ENCODE measurements at regions not wholly inside any gene's neighbourhood (a gene's known extent, or its start where the extent isn't known, plus 50 kb on each side); places are given as distances from the start of the nearest gene placed in this dataset.
A peak's percentile ranks its signal among the peaks of the same experiment; 100 is the strongest.

DNA sequence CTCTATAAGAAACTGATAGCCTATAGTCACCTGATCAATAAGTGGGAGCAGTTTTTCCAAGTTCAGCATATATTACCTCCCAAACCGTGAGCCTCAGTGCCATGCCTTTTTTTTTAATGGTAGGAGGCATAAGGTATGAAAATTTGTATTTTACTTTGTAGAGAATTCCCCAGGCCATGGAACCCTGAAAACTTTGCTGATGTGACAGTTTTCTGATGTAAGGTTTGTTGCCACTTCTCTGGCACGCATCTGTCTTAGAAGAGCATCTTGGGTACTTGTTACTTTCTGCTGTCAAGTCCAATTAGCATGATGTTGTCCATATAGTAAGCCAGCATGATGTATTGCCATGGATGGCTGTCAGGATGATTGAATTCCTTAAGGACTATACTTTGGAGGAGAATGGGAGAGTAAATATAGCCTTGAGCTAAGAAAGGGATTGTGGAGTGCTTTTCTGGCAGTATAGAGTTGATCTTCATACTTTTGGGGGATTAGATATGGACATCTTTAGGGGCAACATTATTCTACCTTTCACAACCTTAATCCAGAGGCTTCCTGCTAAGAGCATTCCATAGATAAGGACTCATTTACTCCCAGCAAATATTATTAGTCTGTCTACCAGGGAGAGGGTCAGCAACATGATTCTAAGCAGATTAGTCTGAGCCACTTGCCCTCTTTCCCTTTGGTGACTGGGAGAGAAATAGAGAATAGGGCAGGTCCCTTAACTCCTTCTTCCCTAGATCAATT lies 389.6 kb downstream of the YTHDC2 start:
- no peak for DNase-seq (ENCODE audit: low spot score)

DNA sequence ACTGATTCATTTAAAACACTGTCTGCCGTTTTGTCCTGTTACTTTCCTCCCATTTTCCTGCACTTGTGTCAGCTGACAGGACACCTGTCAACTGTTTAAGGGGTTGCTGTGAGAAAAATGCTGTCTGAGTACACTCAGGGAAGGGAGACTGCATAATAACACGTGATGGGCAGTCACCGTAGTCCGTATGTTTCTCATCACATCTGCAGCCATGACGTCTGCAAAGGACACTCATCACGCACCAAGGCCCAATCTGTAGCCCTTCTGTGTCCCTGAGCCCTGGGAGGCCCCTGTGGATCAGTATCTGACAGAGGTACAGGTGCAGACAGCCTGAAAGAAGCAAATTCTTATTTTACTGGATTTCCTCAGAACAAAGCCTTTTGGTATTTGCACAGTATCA lies 396.3 kb downstream of the YTHDC2 start:
- no peak for DNase-seq (ENCODE audit: low spot score)

DNA sequence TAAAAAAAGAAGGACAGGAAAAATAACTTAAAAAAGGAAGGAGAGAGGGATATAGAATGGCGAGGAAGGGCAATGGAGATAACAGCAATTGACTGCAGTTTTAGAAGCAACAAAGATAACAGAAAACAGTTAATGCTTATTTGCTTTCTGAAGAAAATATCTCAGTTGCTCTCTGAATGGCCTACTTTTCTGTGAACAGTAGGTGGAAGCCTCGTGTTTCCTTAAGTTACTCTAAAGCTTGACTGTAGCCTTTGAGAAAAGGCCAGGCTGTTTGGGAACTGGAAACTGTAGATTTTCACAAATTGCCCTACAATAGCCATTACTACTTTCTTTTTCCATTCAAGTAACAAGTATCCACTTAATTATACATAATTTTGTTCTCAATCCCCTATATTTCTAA lies 404.5 kb downstream of the YTHDC2 start:
- DNase-seq (ENCODE audit: low spot score): no peak

DNA sequence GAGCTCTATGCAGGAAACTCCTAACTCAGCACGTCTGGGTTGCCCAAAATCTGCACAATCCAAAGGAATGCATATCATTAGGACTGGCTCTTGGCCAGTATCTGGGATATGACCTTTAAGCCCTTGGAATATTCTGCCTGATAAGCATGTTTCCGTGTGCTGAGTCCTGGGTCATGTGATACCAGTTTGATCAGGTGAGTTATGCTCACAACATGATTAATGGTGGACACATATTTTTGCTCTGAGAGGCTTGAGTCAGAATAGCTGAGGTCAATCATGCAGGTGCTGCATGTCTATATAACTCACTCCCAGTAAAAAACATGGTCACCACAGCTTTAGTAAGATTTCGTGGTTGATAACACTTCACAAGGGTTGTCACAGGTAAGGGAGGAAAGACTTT lies 408.8 kb downstream of the YTHDC2 start:
- DNase-seq (ENCODE audit: low spot score): no peak

DNA sequence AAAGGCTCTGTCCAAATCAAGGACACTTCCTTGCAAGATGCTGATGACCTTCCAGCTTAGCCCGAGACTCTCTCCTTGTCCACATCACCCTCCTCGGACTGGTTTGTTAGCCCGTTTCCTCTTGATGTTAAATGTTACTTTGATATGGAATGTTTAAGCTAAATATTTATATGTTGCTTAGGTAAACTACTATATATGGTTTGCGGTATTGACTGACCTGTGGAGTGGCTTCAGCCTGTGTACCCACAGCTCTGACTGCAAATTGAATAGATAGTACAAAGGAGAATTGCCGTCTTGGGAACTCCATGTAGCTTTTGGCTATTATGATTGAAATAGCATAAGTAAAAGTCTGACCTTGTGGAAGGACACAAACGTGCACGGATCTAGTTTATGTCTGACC lies 422.0 kb downstream of the YTHDC2 start:
- no peak for DNase-seq (ENCODE audit: low spot score)

DNA sequence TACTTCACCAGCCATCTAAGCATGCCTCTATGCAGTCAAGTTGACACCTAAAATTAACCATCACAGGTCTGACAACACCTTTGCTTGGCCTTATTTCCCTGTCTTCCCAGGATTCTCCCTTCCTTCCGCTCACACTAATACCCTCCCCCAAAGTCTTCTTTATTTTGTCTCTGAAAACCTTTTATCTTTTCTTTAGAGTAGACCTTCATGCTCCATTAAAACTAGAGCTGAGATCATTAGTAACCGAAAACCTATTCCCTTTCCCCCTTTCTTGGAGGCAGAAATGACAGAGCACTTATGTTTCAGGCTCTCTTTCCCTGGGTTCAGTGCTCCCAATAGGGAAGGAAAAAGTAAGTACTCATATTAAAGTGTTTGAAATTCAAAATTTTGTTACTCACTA lies 423.8 kb downstream of the YTHDC2 start:
- no peak for DNase-seq (ENCODE audit: low spot score)

DNA sequence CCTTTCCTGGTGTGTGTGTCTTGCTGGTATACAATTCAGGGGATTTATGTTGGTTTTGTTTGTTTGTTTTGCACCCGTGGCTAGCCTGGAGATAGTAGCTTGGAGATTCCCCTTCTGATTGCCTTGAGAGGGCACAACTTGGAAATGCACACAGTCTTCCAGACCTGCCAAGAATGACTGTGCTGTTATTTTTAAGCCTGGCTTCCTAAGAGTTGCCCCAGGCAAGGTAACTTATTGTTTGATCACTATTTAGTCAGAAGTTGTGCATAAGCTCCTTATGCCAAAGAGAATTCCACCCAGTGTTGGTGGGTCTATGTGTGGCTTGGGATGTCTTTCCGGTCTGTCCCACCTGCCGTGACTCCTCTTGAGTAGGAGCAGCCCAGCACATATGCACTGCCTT lies 421.9 kb upstream of the KCNN2 start:
- DNase-seq (ENCODE audit: low spot score): no peak

DNA sequence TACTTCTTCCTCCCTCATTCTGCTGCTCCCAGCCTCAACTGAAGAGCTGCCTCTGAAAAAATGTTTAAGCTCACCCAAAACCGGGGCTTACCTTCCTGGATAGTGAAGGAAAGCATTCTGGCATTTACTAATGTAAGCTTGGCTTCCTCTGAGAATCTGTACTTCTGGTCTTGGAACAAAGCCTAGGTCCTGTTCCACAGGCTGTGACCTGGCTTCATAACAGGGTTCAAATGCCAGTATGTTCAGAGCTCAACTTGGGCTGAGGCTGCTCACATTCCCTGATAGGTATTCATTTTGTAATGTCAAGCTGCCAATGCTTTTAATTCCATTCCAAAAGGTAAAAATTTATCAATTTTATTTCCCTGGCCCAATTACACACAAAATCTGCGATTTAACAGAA lies 411.7 kb upstream of the KCNN2 start:
- no peak for DNase-seq (ENCODE audit: low spot score)

DNA sequence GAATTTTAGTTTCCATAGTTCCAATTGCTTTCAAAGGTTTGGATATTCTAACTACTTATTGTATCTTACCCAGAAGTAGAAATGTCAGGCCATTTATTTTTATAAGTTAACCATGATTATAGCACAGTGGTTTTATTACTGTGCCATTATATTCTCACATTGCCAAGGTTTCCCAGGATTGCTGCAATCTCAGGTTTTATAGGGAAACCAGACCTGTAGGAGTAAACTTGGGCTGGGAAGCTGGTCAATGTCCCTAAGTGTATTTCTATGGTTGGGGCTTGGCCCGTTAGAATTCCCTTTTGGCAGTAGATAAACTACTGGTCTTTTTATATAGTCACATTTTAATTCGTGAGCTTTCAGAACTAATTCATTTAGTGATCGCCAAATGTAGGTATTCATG lies 396.6 kb upstream of the KCNN2 start:
- DNase-seq (ENCODE audit: low spot score): no peak

DNA sequence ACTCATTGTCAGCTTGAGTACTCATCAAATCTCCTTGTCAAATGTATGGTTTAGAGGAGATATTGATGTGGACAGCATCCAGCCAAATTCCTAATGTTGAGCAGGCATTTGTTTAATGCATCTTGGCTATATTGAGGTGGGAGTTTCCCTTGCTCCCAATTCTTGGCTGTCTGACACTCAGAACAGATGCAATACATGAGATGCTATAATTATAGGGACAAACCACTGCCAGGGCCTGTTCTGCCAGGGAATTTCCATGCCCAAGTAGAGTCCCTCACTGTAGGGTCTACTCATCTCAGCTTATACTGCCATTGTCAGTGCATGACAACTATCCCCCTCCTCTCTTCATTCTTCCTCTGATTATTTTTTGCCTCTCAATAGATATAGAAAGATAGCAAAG lies 392.0 kb upstream of the KCNN2 start:
- DNase-seq (ENCODE audit: low spot score): no peak

DNA sequence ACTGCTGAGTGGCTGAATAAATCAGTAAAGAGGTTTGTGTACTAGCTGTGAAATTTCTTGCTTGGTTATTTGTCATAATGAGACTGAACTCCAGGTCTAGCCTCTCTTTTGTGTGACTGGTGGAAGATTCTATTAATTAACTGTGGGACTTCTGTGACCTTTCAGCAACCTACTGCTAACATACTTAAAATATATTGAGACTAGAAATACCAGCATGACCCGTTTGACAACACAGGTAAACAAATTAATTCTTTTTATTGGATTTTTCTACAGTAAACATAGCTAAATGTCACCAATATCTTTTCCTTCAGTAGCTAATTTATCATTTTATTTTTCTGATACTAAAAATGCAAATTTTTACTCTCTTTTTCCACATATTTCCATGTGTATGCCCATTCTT lies 390.4 kb upstream of the KCNN2 start:
- DNase-seq (ENCODE audit: low spot score): no peak

DNA sequence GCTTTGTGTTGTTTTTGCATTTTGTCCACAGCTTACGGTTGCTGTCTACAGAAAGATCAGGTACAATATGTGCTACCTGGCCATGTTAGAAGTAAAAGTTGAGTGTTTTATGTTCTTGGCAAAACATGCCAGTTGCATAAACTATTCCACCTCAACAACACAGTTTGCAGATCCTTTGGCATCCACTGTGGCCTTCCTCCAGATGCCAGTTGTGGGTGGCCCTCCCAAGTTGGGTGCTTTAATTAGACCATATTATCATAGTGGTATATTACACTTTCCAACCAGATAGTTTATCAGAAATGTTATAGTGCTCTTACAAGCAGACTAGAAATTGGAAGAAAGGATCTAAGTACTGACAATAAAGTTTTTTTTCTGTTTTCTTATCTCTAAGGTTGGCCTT lies 386.9 kb upstream of the KCNN2 start:
- DNase-seq (ENCODE audit: low spot score): no peak

DNA sequence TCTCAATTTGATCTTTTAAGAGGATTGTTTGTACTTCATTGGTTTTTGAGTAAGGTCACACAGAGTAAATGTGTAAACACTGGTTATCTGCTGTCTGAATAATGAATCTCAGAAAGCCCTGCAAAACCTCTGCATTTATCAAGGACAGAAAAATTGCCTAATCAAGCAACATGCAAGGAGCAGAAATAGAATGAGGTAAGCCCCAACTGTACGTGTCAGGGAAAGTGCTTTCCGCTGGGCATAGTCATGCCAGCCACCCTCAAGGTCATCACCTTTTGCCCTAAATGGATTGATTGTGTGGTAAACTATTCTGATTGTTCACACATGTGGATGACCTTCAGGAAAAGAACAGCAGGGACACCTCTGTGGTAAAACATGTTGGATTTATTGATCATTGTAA lies 376.9 kb upstream of the KCNN2 start:
- DNase-seq (ENCODE audit: low spot score): no peak

DNA sequence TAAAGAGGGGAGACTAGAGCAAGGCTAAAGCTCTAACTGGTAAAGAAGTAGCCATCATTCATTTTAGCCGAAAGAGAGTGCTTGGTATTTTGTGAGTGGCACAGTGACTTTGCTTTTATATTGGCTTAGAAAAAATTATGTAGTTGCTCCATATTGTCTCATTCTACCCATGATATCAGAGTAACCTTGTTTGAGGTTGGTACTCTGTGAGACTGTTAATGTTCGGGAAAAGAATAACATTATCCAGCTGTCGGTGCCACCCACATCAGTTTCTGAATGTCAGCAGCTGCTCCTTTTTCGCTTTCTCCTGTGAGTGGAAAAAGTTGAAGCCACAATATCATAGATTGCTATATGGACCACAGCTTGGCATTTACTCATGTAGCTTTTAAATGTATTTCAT lies 376.4 kb upstream of the KCNN2 start:
- DNase-seq (ENCODE audit: low spot score): no peak

DNA sequence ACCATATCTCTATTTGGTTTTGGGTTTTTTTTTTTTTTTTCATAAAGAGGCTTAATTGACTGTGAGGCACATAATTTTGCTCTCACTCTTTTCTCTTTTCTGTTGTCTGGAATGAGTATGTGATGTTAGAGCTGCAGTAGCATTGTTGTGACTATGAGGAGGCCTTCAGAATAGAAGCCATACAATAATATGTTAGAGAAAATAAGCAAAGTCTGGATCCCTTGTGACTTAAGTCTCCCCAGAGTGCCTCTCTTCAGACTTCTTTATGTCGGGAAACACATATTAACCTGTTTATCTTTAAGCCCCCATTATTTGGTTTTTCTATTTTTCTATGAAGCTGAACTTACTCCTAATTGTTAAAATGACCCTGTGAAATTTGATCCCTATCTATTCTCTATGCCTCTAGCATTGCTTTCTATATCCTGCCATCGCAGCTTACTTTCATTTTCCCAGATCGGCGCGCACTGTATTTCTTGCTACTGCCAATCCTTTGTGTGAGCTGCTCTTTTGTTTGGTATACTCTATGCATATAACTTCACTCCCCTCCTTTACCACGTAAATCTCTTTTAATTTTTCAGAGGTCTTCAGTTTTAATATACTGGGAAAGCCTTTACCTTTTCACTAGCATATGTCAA lies 372.5 kb upstream of the KCNN2 start:
- no peak for DNase-seq (ENCODE audit: low spot score)

DNA sequence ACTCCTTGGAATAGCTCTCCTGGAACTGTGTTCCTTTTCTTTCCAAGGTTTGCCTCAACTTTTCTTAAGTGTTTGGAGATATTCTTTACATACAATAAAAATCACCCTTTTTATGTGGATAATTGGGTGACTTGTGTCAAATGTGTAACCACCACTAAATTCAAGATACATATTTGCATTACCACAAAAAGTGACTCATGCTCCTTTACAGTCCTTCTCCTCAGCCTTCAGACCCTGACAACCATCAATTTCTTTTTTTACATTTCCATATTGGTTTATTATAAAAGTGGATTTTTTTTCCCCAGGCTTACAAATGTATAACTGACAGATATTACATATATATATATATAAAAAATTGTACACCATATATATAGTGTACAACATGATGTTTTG lies 372.0 kb upstream of the KCNN2 start:
- DNase-seq (ENCODE audit: low spot score): no peak

DNA sequence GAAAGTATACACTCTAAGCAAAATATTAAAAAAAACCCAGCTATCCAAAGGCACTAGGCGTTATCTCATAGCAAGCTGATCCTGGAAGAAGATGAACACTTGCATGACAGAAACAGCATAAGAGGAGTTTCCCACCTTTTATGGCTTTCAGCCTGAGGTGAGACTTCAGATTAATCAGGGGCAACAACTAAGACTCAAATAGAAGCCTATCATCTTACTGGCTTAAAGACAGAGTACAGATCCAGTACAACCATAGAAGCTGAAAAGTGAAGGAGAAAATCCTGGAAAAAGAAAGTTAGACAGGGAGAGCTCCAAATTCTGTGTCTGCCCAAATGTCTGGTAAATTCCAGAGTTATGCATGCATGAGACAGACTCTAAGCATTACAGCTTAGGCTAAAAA lies 360.8 kb upstream of the KCNN2 start:
- DNase-seq (ENCODE audit: low spot score): no peak

DNA sequence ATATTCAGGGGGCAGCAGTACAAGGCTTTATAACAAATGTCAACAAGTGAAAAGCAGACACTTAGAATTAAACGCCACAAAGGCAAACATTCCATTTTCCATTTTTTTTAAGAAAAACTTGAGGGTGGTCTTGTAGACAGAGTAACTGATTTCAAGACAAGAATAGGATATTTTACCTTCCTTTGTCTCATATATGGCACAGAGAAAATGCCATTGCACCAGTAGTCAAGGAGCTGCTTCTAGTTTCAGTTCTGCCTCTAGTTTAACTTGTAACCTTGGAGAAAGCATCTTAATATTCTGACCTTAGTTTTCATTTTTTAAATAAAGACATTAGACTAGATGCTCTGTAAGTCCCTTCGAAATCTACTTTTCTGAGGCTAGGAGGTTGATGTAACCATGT lies 355.3 kb upstream of the KCNN2 start:
- DNase-seq (ENCODE audit: low spot score): no peak

DNA sequence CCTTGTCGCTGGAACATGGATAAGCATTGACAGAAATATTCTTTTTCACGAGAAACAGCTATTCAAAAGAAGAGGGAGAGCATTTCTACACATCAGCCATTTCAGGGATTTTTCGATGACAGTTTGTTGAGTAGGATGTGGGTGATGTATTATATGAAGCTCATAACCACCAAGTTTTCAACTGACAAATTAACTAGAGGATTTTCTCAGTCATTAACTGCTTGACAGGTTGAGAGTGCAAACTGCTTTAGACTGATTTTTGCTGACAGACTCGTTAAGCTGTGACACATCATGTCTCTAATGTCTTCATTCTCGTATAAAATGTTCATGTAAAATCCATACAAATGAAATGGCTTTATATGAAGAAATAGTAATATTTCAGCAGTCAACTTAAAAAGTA lies 354.2 kb upstream of the KCNN2 start:
- DNase-seq (ENCODE audit: low spot score): no peak

DNA sequence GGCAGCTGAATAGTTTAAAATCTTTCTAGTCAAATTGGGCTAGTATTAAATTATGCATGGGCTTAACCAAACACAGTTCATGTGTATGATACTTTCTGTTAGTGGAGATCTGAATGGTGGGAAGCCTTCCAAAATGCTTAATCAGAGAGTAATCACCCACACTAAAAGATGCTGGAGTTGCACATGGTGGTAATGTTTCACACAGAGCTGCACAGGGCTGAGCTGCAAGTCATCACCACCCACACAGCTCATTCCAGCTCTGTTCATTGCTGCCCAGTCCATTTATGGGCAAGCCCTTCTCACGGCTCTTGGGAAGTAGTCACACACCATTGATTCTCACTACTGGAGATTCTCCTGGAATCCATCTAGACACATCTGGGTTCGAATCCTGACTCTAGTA lies 351.5 kb upstream of the KCNN2 start:
- no peak for DNase-seq (ENCODE audit: low spot score)

DNA sequence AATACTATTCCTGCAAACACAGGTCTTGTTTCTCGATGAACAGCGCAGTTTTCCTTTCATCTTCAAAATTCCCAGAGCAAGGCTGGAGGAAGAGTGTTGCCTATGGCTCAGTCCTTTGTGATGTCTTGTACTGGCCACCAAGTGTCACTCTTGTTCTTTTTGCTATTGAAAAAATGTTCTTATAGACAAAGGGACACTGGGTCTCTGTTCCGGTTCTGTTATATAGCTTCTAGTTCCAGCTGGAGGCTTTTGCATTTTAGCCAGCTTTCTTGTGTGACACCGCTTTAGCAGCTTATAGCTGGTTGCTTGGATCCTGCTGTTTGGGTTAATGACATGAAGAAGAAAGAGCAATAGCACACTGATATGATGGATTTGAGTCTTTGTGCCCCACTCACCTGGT lies 343.7 kb upstream of the KCNN2 start:
- peak; percentile 39 for DNase-seq (ENCODE audit: low spot score)

DNA sequence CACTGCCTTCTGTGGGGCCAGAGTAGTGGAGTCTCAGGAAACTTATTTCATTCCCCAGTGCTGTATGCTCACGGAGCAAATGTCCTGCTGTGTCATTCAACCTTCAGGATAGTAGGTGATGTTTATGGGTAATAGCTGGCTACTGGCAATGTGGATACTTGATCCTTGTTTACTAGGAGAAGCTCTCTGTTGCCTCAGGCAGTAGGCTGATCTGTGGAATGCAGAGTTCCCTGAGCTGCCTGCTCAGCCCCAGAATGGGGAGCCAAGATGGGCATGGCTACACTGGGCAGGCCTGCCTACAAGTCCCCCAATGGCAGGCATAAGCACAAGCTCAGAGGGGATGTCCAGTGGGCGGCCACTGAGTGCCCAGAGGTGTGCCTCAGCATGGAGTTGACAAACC lies 323.1 kb upstream of the KCNN2 start:
- DNase-seq (ENCODE audit: low spot score): no peak

DNA sequence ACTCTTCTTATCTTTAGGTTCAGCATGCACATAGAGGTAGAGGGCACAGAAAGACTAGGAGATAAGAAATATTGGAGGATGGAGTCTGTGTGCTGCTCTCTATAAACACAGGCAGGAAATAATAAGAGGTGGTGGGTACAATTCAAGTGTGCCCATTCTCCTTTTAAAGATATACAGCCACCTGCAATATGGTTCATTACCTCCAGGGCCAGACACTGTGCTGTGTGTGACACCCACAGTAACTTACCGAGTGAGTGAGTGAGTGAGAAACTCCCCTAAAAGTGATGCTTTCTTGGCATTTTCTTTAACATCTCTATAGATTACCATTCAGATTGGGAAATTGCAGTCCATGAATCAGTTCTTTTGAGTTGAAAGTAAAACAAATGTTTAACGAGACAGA lies 311.8 kb upstream of the KCNN2 start:
- DNase-seq (ENCODE audit: low spot score): no peak

DNA sequence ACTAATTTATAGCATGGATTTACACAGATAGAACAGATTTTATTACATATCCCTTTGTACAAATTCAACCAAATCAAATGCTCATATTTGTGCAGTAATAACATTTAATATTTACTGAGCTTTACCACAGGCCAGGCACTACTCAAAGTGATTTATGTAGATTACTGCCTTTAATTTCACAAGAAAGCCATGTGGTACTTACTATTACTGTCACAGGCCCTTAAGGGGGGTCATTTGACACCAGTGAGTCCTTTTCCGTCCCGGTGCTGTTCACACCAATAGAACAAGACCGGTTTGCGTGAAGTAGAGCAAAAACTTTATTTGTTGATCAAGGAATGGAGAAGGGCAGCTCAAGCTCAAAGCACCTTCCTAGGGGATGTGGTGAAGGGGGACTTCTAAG lies 308.5 kb upstream of the KCNN2 start:
- DNase-seq (ENCODE audit: low spot score): no peak

Data from globus pallidus (tissue), 1 donor.